Neural progenitor cell (in vitro differentiated cells): ENCODE measurements at regions not wholly inside any gene's neighbourhood (a gene's known extent, or its start where the extent isn't known, plus 50 kb on each side); places are given as distances from the start of the nearest gene placed in this dataset.

ENCODE experiments used
- EZH2 ChIP-seq: fragments of 200-600 bp; sonication (generic); IDR thresholded peaks from 2 replicates; pipeline ENCODE4 v1.6.1; 2017; ENCODE audit warnings: antibody characterized with exemption, mild to moderate bottlenecking, moderate library complexity
- EZH2phosphoT487 ChIP-seq: fragments of 200-600 bp; sonication (generic); IDR thresholded peaks from 2 replicates; pipeline ENCODE4 v1.6.1; 2017; ENCODE audit warnings: antibody characterized with exemption
- TF ChIP-seq, protein P1 (sequence below): fragments of 200-600 bp; sonication (generic); IDR thresholded peaks from 2 replicates; pipeline ENCODE4 v1.5.1; 2017; ENCODE audit warnings: antibody characterized with exemption, mild to moderate bottlenecking

DNA sequence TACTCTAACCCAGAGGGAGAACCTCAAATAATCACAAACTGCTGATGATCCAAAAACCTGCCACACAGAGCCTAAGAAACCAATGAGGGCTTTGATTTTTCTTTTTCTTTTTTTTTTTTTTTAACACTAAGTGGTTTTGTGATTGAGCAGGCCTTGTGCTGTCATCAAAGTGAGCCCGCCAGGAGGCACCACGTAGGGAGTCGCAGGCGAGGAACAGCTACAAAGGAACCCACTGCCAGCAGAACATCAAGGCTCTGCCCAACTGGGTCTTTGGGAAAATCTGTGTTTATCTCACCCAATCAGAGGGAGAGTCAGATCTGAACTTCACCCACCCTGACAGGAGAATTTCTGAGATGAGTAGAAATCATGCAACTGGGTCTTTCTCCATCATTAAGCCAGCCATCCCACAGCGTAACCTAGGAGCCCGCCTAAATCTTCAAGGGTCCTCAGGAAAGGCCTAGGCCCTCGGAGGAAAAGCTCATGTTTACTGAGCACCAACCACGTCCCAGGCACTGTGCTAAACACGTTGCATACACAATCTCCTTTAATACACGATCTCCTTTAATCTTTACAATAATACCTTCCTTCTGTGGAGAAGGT lies 126.9 kb upstream of the FSTL4 start:
- TF ChIP-seq, protein P1, sequence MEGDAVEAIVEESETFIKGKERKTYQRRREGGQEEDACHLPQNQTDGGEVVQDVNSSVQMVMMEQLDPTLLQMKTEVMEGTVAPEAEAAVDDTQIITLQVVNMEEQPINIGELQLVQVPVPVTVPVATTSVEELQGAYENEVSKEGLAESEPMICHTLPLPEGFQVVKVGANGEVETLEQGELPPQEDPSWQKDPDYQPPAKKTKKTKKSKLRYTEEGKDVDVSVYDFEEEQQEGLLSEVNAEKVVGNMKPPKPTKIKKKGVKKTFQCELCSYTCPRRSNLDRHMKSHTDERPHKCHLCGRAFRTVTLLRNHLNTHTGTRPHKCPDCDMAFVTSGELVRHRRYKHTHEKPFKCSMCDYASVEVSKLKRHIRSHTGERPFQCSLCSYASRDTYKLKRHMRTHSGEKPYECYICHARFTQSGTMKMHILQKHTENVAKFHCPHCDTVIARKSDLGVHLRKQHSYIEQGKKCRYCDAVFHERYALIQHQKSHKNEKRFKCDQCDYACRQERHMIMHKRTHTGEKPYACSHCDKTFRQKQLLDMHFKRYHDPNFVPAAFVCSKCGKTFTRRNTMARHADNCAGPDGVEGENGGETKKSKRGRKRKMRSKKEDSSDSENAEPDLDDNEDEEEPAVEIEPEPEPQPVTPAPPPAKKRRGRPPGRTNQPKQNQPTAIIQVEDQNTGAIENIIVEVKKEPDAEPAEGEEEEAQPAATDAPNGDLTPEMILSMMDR = no peak
- no peak for TF ChIP-seq EZH2
- no peak for TF ChIP-seq EZH2phosphoT487
